BLaER1 treated with 17β-estradiol and CSF1 and Interleukin-3, amounts not matched to agents 10 nM and 100 nM (cell line): ENCODE measurements at regions not wholly inside any gene's neighbourhood (a gene's known extent, or its start where the extent isn't known, plus 50 kb on each side); places are given as distances from the start of the nearest gene placed in this dataset.

Experiments used
- H3K27ac ChIP-seq, 11 experiments: shearing (Covaris generic); formaldehyde crosslinking; 2 replicates each; pipeline ENCODE4 v1.8.1; 2022
- H3K27me3 ChIP-seq, 11 experiments: shearing (Covaris generic); formaldehyde crosslinking; 2 replicates each; pipeline ENCODE4 v1.8.1; 2022
- H3K36me3 ChIP-seq, 11 experiments: shearing (Covaris generic); formaldehyde crosslinking; 2 replicates each; pipeline ENCODE4 v1.8.1; 2022
- H3K4me1 ChIP-seq, 10 experiments: shearing (Covaris generic); formaldehyde crosslinking; 2 replicates each; pipeline ENCODE4 v1.8.1; 2022
- H3K4me2 ChIP-seq, 11 experiments: shearing (Covaris generic); formaldehyde crosslinking; 2 replicates each; pipeline ENCODE4 v1.8.1; 2022
- H3K4me3 ChIP-seq, 10 experiments: shearing (Covaris generic); formaldehyde crosslinking; 2 replicates each; pipeline ENCODE4 v1.8.1; 2022
- H3K9ac ChIP-seq, 11 experiments: shearing (Covaris generic); formaldehyde crosslinking; 2 replicates each; pipeline ENCODE4 v1.8.1; 2022
- H3K9me3 ChIP-seq, 11 experiments: shearing (Covaris generic); formaldehyde crosslinking; replicated peaks in 1 of 11; 2 replicates each; pipeline ENCODE4 v1.8.1; 2022
- H4K20me1 ChIP-seq, 11 experiments: shearing (Covaris generic); formaldehyde crosslinking; 2 replicates each; pipeline ENCODE4 v1.8.1; 2022
- Cebpa-rat ChIP-seq, 11 experiments: shearing (Covaris generic); IDR thresholded peaks; 2 replicates each; pipeline ENCODE4 v1.8.1; 2022

GRCh38 chr6:120735641-120736040 is 598.6 kb downstream of the TBC1D32 start:
- Histone ChIP-seq H3K9me3 (peaks cover 0 to 6% (median 0%) of the 10 kb centered on the region in 11 experiments; a peak in 1 of 22 replicates), H3K27ac (no peak overlapping the region), H3K36me3 (no peaks in the 10 kb centered on the region), H4K20me1 (no peaks in the 10 kb centered on the region), H3K4me1 (no peaks in the 10 kb centered on the region), H3K9ac (no peak overlapping the region), H3K27me3 (no peaks in the 10 kb centered on the region), H3K4me2 (no peak overlapping the region), H3K4me3 (no peak overlapping the region)
- TF ChIP-seq Cebpa-rat (IDR thresholded peaks at IDR 0.05), result no peak

GRCh38 chr6:120711255-120711654 is 623.0 kb downstream of the TBC1D32 start:
- Histone ChIP-seq H4K20me1 (no peaks in the 10 kb centered on the region), H3K4me3 (no peak overlapping the region), H3K4me2 (no peak overlapping the region), H3K9ac (no peak overlapping the region), H3K27ac (no peak overlapping the region), H3K36me3 (no peaks in the 10 kb centered on the region), H3K27me3 (no peaks in the 10 kb centered on the region), H3K9me3 (peaks cover 6 to 17% (median 9%) of the 10 kb centered on the region in 11 experiments; a peak in 19 of 22 replicates), H3K4me1 (no peaks in the 10 kb centered on the region)
- TF ChIP-seq Cebpa-rat (IDR thresholded peaks at IDR 0.05), result no peak

GRCh38 chr6:120700001-120700400 is 634.3 kb downstream of the TBC1D32 start:
- no peaks in the 10 kb centered on the region for H3K27me3 ChIP-seq
- no peaks in the 10 kb centered on the region for H3K36me3 ChIP-seq
- no peaks in the 10 kb centered on the region for H4K20me1 ChIP-seq
- H3K4me3 ChIP-seq, result no peak overlapping the region
- H3K9me3 ChIP-seq, result no peaks in the 10 kb centered on the region
- no peak overlapping the region for H3K4me2 ChIP-seq
- no peak overlapping the region for H3K9ac ChIP-seq
- H3K4me1 ChIP-seq, result no peaks in the 10 kb centered on the region
- no peak overlapping the region for H3K27ac ChIP-seq
- no peak for TF ChIP-seq Cebpa-rat (IDR thresholded peaks at IDR 0.05)

GRCh38 chr6:120686492-120686891 is 647.8 kb downstream of the TBC1D32 start:
- H3K9me3 ChIP-seq, result no peaks in the 10 kb centered on the region
- no peak overlapping the region for H3K27ac ChIP-seq
- no peak overlapping the region for H3K4me3 ChIP-seq
- H3K4me1 ChIP-seq, result no peaks in the 10 kb centered on the region
- no peaks in the 10 kb centered on the region for H3K27me3 ChIP-seq
- no peaks in the 10 kb centered on the region for H3K36me3 ChIP-seq
- no peak for TF ChIP-seq Cebpa-rat (IDR thresholded peaks at IDR 0.05)
- H3K4me2 ChIP-seq, result no peak overlapping the region
- no peaks in the 10 kb centered on the region for H4K20me1 ChIP-seq
- no peak overlapping the region for H3K9ac ChIP-seq

- H3K9me3 ChIP-seq, result no peaks in the 10 kb centered on the region
- H4K20me1 ChIP-seq, result no peaks in the 10 kb centered on the region
- no peak for TF ChIP-seq Cebpa-rat (IDR thresholded peaks at IDR 0.05)
- H3K4me1 ChIP-seq, result no peaks in the 10 kb centered on the region
- no peak overlapping the region for H3K27ac ChIP-seq
- H3K36me3 ChIP-seq, result no peaks in the 10 kb centered on the region
- H3K9ac ChIP-seq, result no peak overlapping the region
- no peaks in the 10 kb centered on the region for H3K27me3 ChIP-seq
- H3K4me2 ChIP-seq, result no peak overlapping the region
- H3K4me3 ChIP-seq, result no peak overlapping the region
Measured at GRCh38 chr6:120682145-120682544, 652.1 kb downstream of the TBC1D32 start.

- no peaks in the 10 kb centered on the region for H3K4me1 ChIP-seq
- no peak overlapping the region for H3K4me2 ChIP-seq
- H3K4me3 ChIP-seq, result no peak overlapping the region
- no peak overlapping the region for H3K9ac ChIP-seq
- no peaks in the 10 kb centered on the region for H4K20me1 ChIP-seq
- no peaks in the 10 kb centered on the region for H3K36me3 ChIP-seq
- H3K27ac ChIP-seq, result no peak overlapping the region
- no peaks in the 10 kb centered on the region for H3K9me3 ChIP-seq
- H3K27me3 ChIP-seq, result no peaks in the 10 kb centered on the region
- no peak for TF ChIP-seq Cebpa-rat (IDR thresholded peaks at IDR 0.05)
Measured at GRCh38 chr6:120681204-120681603, 653.1 kb downstream of the TBC1D32 start.

- H3K4me2 ChIP-seq, result no peak overlapping the region
- H3K36me3 ChIP-seq, result no peaks in the 10 kb centered on the region
- no peak overlapping the region for H3K9ac ChIP-seq
- no peak overlapping the region for H3K4me3 ChIP-seq
- no peaks in the 10 kb centered on the region for H3K4me1 ChIP-seq
- no peak for TF ChIP-seq Cebpa-rat (IDR thresholded peaks at IDR 0.05)
- H3K27ac ChIP-seq, result no peak overlapping the region
- no peaks in the 10 kb centered on the region for H3K9me3 ChIP-seq
- H3K27me3 ChIP-seq, result no peaks in the 10 kb centered on the region
- H4K20me1 ChIP-seq, result no peaks in the 10 kb centered on the region
Measured at GRCh38 chr6:120675886-120676285, 658.4 kb downstream of the TBC1D32 start.

GRCh38 chr6:120671519-120671918 is 662.8 kb downstream of the TBC1D32 start:
- Histone ChIP-seq H3K27ac (no peak overlapping the region), H3K27me3 (no peaks in the 10 kb centered on the region), H3K4me1 (no peaks in the 10 kb centered on the region), H3K4me3 (no peak overlapping the region), H4K20me1 (no peaks in the 10 kb centered on the region), H3K36me3 (no peaks in the 10 kb centered on the region), H3K4me2 (no peak overlapping the region), H3K9me3 (peaks cover 7 to 14% (median 11%) of the 10 kb centered on the region in 11 experiments; a peak in 19 of 22 replicates), H3K9ac (no peak overlapping the region)
- no peak for TF ChIP-seq Cebpa-rat (IDR thresholded peaks at IDR 0.05)

GRCh38 chr6:120652506-120652905 is 681.8 kb downstream of the TBC1D32 start:
- H3K27me3 ChIP-seq, result no peaks in the 10 kb centered on the region
- H3K9me3 ChIP-seq, result no peaks in the 10 kb centered on the region
- no peak overlapping the region for H3K4me3 ChIP-seq
- no peaks in the 10 kb centered on the region for H4K20me1 ChIP-seq
- TF ChIP-seq Cebpa-rat (IDR thresholded peaks at IDR 0.05), result no peak
- H3K36me3 ChIP-seq, result no peaks in the 10 kb centered on the region
- no peak overlapping the region for H3K9ac ChIP-seq
- peaks cover 0 to 9% (median 0%) of the 10 kb centered on the region in 10 experiments; a peak in 3 of 20 replicates for H3K4me1 ChIP-seq
- no peak overlapping the region for H3K27ac ChIP-seq
- H3K4me2 ChIP-seq, result no peak overlapping the region

GRCh38 chr6:120648713-120649112 is 685.6 kb downstream of the TBC1D32 start:
- Histone ChIP-seq H3K4me2 (no peak overlapping the region), H3K27ac (no peak overlapping the region), H3K4me1 (peaks cover 0 to 9% (median 0%) of the 10 kb centered on the region in 10 experiments; a peak in 3 of 20 replicates), H3K4me3 (no peak overlapping the region), H4K20me1 (no peaks in the 10 kb centered on the region), H3K36me3 (no peaks in the 10 kb centered on the region), H3K27me3 (no peaks in the 10 kb centered on the region), H3K9me3 (no peaks in the 10 kb centered on the region), H3K9ac (no peak overlapping the region)
- no peak for TF ChIP-seq Cebpa-rat (IDR thresholded peaks at IDR 0.05)
